NCI-H1105 treated with DMSO at 0.1 percent for 48 hours (cell line): ENCODE measurements at regions not wholly inside any gene's neighbourhood (a gene's known extent, or its start where the extent isn't known, plus 50 kb on each side); places are given as distances from the start of the nearest gene placed in this dataset.

Source experiments
- DNase-seq: peaks from one replicate; lab custom pipeline; 2025; lab: John Stamatoyannopoulos, UW

GRCh38 chr3:18036450-18036815, 294.0 kb upstream of the TBC1D5 start:
- no peak for DNase-seq

GRCh38 chr3:18035641-18036449, 293.4 kb upstream of the TBC1D5 start:
- DNase-seq = no peak

- DNase-seq = no peak
Measured at GRCh38 chr3:18033581-18034108, 291.2 kb upstream of the TBC1D5 start.

- DNase-seq = no peak
Measured at GRCh38 chr3:18030371-18030870, 288.0 kb upstream of the TBC1D5 start.

- DNase-seq = no peak
Measured at GRCh38 chr3:18027161-18027939, 284.9 kb upstream of the TBC1D5 start.

- DNase-seq = no peak
Measured at GRCh38 chr3:18024715-18025114, 282.3 kb upstream of the TBC1D5 start.

GRCh38 chr3:18019161-18019495, 276.7 kb upstream of the TBC1D5 start:
- DNase-seq = no peak

GRCh38 chr3:18018491-18019160, 276.2 kb upstream of the TBC1D5 start:
- DNase-seq = no peak

GRCh38 chr3:18016366-18016765, 273.9 kb upstream of the TBC1D5 start:
- DNase-seq = no peak

- DNase-seq = no peak
Measured at GRCh38 chr3:18012933-18013332, 270.5 kb upstream of the TBC1D5 start.

GRCh38 chr3:18012436-18012835, 270.0 kb upstream of the TBC1D5 start:
- DNase-seq = no peak

- no peak for DNase-seq
Measured at GRCh38 chr3:18011387-18011786, 269.0 kb upstream of the TBC1D5 start.

- no peak for DNase-seq
Measured at GRCh38 chr3:18010001-18010400, 267.6 kb upstream of the TBC1D5 start.

GRCh38 chr3:18008706-18009368, 266.4 kb upstream of the TBC1D5 start:
- DNase-seq = no peak

- DNase-seq = no peak
Measured at GRCh38 chr3:18007980-18008379, 265.5 kb upstream of the TBC1D5 start.

- DNase-seq = no peak
Measured at GRCh38 chr3:17995769-17996168, 253.3 kb upstream of the TBC1D5 start.

GRCh38 chr3:17994167-17994566, 251.7 kb upstream of the TBC1D5 start:
- no peak for DNase-seq

- DNase-seq = no peak
Measured at GRCh38 chr3:17990390-17990789, 248.0 kb upstream of the TBC1D5 start.

GRCh38 chr3:17986348-17986816, 244.0 kb upstream of the TBC1D5 start:
- DNase-seq = no peak

GRCh38 chr3:17985658-17986347, 243.4 kb upstream of the TBC1D5 start:
- DNase-seq = no peak

- no peak for DNase-seq
Measured at GRCh38 chr3:17983106-17983505, 240.7 kb upstream of the TBC1D5 start.
